Ishikawa (cell line): ENCODE measurements at regions not wholly inside any gene's neighbourhood (a gene's known extent, or its start where the extent isn't known, plus 50 kb on each side); places are given as distances from the start of the nearest gene placed in this dataset.

ENCODE experiments used
- CEBPB ChIP-seq: IDR thresholded peaks from 2 replicates; pipeline ENCODE4 v1.6.1; 2012
- CREB1 ChIP-seq: IDR thresholded peaks from 2 replicates; pipeline ENCODE4 v1.6.1; 2012; ENCODE audit warnings: low read depth
- EGR1 ChIP-seq: IDR thresholded peaks from 2 replicates; pipeline ENCODE4 v1.6.1; 2012
- EP300 ChIP-seq: IDR thresholded peaks from 2 replicates; pipeline ENCODE4 v1.6.1; 2012; ENCODE audit warnings: borderline replicate concordance
- FOXM1 ChIP-seq: IDR thresholded peaks from 2 replicates; pipeline ENCODE4 v1.6.1; 2012; ENCODE audit warnings: low read depth, borderline replicate concordance
- TAF1 ChIP-seq: IDR thresholded peaks from 2 replicates; pipeline ENCODE4 v1.6.1; 2012; ENCODE audit warnings: low read depth, mild to moderate bottlenecking
- TCF12 ChIP-seq: IDR thresholded peaks from 2 replicates; pipeline ENCODE4 v1.6.1; 2012; ENCODE audit warnings: low read depth
- TEAD4 ChIP-seq: IDR thresholded peaks from 2 replicates; pipeline ENCODE4 v1.6.1; 2012
- TF ChIP-seq, protein P1 (sequence below): IDR thresholded peaks from 2 replicates; pipeline ENCODE4 v1.6.1; 2012; ENCODE audit warnings: low read depth, mild to moderate bottlenecking

DNA sequence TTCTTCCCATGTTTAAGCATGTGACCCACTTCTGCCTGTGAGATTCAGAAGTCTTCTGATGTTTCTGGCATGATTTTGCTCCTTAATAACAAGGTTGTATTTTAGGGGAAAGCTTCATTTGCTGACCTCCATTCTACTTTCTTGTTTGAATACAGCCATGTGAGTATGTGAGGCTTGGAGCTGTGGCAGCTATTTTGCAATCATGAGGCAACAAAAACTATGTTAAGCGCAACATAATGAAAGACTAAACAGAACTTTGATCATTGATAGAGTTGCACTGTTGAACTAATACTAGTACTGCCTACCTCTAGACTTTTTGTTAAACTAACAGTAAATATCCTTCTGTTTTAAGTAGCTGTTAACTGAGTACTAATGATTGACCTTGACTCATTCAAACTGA lies 203.8 kb upstream of the FAM3C start:
- TF ChIP-seq TEAD4 (no peak), EP300 (no peak), CREB1 (no peak), EGR1 (no peak), FOXM1 (no peak), TAF1 (no peak), TCF12 (no peak), CEBPB (no peak)
- TF ChIP-seq, protein P1, sequence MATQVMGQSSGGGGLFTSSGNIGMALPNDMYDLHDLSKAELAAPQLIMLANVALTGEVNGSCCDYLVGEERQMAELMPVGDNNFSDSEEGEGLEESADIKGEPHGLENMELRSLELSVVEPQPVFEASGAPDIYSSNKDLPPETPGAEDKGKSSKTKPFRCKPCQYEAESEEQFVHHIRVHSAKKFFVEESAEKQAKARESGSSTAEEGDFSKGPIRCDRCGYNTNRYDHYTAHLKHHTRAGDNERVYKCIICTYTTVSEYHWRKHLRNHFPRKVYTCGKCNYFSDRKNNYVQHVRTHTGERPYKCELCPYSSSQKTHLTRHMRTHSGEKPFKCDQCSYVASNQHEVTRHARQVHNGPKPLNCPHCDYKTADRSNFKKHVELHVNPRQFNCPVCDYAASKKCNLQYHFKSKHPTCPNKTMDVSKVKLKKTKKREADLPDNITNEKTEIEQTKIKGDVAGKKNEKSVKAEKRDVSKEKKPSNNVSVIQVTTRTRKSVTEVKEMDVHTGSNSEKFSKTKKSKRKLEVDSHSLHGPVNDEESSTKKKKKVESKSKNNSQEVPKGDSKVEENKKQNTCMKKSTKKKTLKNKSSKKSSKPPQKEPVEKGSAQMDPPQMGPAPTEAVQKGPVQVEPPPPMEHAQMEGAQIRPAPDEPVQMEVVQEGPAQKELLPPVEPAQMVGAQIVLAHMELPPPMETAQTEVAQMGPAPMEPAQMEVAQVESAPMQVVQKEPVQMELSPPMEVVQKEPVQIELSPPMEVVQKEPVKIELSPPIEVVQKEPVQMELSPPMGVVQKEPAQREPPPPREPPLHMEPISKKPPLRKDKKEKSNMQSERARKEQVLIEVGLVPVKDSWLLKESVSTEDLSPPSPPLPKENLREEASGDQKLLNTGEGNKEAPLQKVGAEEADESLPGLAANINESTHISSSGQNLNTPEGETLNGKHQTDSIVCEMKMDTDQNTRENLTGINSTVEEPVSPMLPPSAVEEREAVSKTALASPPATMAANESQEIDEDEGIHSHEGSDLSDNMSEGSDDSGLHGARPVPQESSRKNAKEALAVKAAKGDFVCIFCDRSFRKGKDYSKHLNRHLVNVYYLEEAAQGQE: no peak
